LHCN-M2 (cell line): ENCODE measurements at regions not wholly inside any gene's neighbourhood (a gene's known extent, or its start where the extent isn't known, plus 50 kb on each side); places are given as distances from the start of the nearest gene placed in this dataset.
"Not testable (repeated sequence)": the region's sequence is repeated elsewhere in the genome, so short reads cannot be mapped to it uniquely, and the experiment has no call there.

Source experiments
- DNase-seq: peaks from one replicate; pipeline ENCODE4 v3.0.0-alpha.2; 2012; ENCODE audit warnings: low read depth

DNA sequence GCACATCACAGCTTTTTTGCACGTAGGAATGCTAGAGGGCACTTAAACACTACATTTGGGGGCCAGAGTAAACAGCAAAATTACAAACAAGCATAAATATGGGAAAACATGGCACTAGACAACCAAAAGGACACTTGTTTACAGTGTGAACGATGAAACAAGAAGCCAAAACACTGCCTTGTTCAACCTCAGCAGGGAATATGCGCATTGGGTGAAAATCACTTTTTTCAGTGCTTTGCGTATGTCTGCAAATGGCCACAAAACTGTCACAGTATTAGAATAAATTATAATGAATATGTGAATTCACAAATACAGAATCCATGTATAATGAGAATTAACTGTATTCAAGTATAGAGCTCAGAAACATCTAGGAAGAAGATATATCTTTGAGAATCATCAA lies 1064.0 kb upstream of the GYPC start:
- DNase-seq = no peak

DNA sequence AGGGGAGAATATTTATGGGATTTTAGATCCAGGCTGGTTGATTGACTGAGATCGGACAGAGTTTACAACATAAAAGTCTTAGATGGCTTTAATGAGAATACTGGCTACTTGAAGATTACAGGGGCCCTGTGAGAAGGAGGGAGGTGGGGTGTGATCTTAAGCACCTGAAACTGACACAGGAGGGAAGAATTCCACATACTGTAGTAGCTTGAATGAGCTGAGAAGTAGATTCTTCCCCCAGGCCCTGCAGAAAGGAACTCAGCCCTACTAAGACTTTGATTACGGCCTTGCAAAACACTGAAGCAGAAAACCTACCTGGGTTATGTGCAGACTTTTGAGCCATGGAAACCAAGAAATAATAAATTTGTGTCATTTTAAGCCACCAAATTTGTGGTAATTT lies 1062.9 kb upstream of the GYPC start:
- DNase-seq = no peak

DNA sequence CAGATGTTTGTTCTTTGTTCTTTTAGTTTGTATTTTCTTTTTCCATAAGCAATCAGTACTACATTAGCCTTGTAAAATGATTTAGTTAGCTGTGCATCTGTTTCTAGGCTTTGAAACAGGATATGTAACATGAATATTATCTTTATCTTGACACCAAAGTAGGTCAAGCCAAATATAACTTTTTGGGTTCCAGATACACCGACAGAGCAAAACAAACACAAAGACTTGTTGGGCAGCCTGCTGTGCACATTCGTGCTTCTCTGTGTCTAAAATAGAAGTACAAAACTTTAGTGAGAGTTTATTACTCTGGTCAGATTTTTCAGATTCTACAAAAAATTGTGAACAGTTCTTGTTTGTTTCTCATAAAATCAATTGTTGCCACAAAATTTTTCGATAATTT lies 1059.3 kb upstream of the GYPC start:
- no peak for DNase-seq

DNA sequence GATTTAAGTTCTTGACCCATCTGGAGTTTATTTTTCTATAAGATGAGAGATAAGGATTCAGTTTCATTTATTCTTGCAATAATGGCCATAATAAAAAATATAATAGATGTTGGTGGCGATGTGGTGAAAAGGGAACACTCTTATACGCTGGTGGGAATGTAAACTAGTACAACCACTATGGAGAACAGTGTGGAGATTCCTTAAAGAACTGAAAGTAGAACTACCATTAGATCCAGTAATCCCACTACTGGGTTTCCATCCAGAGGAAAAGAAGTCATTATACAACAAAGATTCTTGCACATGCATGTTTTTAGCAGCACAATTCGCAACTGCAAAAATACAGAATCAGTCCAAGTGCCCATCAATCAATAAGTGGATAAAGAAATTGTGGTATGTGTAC lies 1040.5 kb upstream of the GYPC start:
- no peak for DNase-seq

DNA sequence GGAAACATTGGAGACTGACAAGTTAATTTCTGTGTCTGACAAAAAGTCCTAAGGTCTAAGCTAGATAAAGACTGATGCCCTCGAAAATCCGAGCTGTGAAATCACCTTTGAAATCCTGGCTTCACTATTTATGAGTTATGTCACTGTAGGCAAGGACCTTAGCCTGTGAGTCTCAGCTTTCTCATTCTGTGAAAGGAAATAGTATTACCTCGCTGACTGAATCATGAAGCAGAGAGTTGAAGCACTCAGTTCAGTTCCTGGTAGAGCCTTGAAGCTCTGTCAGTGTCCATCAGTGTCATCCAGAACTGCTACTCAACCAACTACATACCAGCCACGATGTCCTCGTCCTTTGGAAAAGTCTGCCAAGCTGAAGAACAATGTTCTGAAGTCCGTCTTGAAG lies 1025.6 kb upstream of the GYPC start:
- DNase-seq = no peak

- no peak for DNase-seq
Measured at GRCh38 chr2:125634662-125635061, 1021.3 kb upstream of the GYPC start.

- DNase-seq = no peak
Measured at GRCh38 chr2:125638345-125638744, 1017.6 kb upstream of the GYPC start.

DNA sequence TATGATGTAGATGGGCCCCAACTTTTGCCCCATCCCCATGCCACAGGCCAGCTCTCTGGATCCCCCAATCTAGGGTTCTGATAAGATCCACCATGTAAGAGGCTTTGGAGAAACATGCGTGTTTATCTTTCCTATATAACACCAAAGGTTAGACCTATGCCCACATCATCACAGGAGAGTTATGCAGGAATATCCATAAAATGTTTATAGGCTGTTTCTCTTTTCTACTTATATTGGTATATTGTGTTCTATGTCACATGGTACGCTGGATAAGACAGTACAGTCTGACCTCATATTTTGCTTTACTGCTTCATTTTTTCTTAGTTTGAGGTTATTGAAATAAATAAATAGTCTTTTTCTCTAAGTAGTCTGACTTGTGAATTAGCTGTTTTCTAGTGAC lies 1013.9 kb upstream of the GYPC start:
- DNase-seq = no peak

DNA sequence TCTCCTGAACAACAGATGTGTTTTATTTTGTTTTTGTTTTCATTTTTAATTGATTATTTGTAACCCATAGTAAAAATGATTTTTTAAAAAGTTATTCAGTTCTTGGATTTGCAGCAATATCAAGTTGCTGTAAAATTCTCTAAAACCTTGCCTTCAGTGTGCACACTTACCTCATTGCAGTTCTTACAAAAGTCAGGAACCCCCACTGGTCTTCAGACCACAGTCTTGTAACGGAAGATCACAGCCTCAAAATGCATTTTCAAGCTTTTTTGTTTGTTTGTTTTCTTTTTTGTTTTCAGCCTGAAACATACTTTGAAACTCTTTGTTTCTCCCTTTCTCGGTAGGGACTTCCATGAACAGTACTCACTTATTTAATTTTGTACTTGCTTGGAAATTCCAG lies 1012.8 kb upstream of the GYPC start:
- DNase-seq = no peak

DNA sequence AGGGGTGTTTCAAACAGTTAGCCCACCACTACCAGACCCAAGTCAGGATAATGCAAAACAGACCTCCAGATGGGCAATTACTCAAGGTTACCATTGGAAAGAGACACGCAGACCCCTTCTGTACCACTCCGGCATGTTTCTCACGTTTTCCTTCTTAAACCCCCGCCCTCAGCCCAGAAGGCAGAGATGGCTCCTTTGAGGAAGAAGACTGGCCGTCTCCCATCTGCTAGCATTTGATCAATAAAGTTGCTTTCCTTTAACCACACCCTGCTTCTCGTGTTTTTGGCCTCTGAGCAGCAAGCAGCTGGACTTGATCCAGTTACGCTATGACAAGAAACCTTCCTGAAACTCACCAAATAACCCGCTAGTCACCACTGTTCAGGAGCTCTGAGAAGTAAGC lies 1012.4 kb upstream of the GYPC start:
- DNase-seq = no peak

- DNase-seq = no peak
Measured at GRCh38 chr2:125644257-125644656, 1011.7 kb upstream of the GYPC start.

DNA sequence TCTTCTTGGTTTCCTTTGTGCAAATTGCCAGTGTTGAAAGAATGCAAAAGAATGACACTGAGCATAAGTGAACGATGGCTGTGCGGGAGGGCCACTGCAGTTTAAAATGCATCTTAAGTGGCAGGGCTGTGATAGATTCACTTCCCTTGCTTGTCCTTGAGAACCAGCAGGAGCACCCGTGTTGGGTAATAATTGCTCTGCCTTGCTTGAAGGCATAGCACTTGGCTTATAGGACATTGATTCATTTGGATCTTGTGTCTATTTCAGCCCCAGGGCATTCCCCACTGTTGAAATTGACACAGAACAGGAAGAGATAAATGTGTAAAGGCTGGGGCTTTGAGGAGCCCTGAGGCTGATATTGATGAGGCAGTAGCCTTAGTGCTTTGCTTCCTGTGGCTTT lies 1003.7 kb upstream of the GYPC start:
- DNase-seq = no peak

GRCh38 chr2:125654226-125654625 lies 1001.7 kb upstream of the GYPC start:
- DNase-seq = no peak

DNA sequence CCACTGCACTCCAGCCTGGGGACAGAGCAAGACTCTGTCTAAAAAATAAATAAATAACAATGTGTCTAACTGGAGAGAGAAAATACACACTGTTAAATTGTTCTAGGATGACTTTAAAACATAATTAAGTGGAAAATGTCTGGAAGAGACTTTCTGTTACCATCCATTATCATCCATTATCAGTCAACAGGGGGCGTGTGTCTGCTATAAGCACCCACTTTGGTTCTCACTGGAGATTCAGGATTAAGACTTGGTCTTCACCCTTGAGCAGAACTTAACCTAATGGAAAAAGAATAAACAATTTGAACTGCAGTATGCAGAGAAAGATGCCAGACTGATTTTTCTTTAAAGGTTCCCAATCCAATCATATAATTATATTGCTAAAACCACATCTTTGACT lies 999.8 kb upstream of the GYPC start:
- DNase-seq = no peak

DNA sequence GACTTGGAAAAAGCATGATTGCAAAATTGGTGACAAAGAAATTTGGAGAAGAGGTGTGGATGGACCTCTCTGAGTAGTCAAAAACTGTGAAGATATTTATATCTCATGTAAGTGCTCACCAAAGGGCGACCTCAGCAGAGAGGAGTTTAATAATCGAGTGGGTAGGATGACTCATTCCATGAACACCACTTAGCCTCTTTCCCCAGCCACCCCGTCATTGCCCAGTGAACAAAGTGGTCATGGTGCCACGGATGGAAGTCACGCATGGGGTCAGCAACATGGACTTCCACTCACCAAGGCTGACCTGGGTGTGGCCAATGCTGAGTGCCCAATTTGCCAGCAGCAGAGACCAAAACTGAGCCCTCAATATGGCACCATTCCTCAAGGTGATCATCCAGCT lies 997.4 kb upstream of the GYPC start:
- DNase-seq = no peak

GRCh38 chr2:125660369-125660768 lies 995.6 kb upstream of the GYPC start:
- DNase-seq = not testable (repeated sequence)

- DNase-seq = no peak
Measured at GRCh38 chr2:125667630-125668029, 988.3 kb upstream of the GYPC start.

- DNase-seq = no peak
Measured at GRCh38 chr2:125679903-125680302, 976.1 kb upstream of the GYPC start.

DNA sequence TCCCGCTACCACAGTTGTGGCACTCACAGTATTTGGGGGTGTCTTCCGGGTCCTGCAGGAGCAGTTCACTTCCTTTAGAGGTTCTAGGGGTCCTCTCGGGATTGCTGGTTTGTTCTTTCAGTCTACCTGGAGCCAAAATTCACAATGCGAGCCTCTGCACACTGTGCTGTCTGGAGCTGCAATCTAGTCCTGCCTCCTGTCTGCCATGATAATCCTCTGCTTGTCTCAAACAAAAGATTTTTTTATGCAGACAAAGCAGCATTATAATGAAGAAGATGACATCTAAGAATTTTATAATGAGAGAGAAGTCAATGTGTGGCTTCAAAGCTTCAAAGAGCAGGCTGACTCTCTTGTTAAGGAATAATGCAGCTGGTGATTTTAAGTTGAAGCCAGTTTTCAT lies 975.1 kb upstream of the GYPC start:
- DNase-seq = no peak

GRCh38 chr2:125681576-125681975 lies 974.4 kb upstream of the GYPC start:
- DNase-seq = no peak

GRCh38 chr2:125681976-125682805 lies 973.8 kb upstream of the GYPC start:
- DNase-seq = no peak

DNA sequence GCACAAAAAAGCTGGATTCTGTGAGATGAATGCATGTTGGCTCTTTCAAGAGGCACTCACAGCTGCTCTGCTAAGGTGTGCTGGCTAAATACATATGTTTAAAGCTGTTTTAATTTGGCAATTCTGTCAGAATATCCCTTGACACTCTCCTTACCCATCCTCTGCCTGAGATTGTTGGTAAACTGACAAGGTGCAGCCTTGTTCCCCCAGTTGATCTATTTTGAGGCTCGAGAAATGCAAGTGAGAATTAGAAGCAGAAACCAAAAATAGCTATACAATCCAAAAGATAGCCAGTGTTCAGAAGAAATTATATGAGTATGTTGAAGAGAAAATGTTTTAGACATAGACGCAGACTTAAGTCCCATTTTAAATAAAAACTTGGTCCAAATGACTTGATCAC lies 971.7 kb upstream of the GYPC start:
- no peak for DNase-seq

DNA sequence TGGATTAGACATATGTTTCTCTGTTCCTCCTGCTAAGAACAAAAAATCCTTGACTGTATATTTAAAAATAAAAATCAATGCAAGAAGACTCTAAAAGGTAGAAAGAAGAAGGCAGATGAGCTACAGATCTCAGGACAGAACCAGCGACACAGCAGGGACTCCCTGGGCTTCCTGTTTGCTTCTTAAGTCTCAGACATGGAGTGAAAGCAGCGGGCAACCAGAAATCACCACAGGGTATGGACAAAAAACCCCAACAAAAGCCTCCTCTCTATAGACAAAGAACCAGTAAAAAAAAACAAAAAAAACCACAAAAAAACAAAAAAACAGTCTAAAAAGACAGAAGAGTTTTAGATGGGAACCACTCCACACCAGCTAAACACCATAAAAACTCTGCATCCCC lies 971.0 kb upstream of the GYPC start:
- DNase-seq = no peak

DNA sequence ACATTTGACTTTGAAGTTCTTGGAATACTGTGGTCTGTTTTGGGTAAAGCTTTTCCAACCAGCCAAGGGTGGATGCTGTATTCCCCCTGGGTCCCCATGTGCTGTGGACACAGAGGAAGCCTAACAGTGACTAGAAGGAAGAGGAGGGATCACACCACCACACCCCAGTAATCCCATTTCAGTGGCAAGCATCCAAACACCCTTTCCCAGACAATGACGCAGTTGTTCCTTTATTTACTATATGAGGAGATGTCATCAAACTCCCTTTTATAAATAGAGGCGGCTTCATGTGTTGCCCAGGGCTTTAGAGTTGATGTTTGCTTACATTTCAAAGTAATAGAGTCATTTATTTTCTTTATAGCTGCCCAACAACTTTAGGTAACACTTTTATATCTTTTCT lies 959.4 kb upstream of the GYPC start:
- DNase-seq = no peak
